Esophagus muscularis mucosa (tissue), 4 donors: ENCODE measurements at regions not wholly inside any gene's neighbourhood (a gene's known extent, or its start where the extent isn't known, plus 50 kb on each side); places are given as distances from the start of the nearest gene placed in this dataset.

ENCODE experiments used
- DNase-seq: peaks from one replicate; pipeline ENCODE4 v3.0.0-alpha.2; 2017; ENCODE audit errors: extremely low spot score
- H3K27ac ChIP-seq, 4 donors: fragments of 200-600 bp; sonication (generic); replicated peaks in 1 of 4; 1 replicate in 3 of 4; 2 replicates in 1 of 4; pipeline ENCODE4 v1.5.1; 2016 to 2019; ENCODE audit warnings: mild to moderate bottlenecking in 1 of 4
- H3K27me3 ChIP-seq, 4 donors: fragments of 200-600 bp; sonication (generic); one replicate each; pipeline versions ENCODE4 v1.5.1 to v1.6.0; 2016 to 2019
- H3K36me3 ChIP-seq, 4 donors: fragments of 200-600 bp; sonication (generic); one replicate each; pipeline ENCODE4 v1.5.1; 2016 to 2019
- H3K4me1 ChIP-seq, 4 donors: fragments of 200-600 bp; sonication (generic); one replicate each; pipeline ENCODE4 v1.5.1; 2016 to 2019
- H3K4me3 ChIP-seq, 4 donors: fragments of 200-600 bp; sonication (generic); 1 replicate in 2 of 4; 2 replicates in 2 of 4; pipeline ENCODE4 v1.5.1; 2016 to 2019; ENCODE audit warnings: mild to moderate bottlenecking in 4 of 4, moderate library complexity in 1 of 4
- H3K9me3 ChIP-seq, 4 donors: fragments of 200-600 bp; sonication (generic); 1 replicate in 3 of 4; 2 replicates in 1 of 4; pipeline ENCODE4 v1.5.1; 2016 to 2019
- CTCF ChIP-seq, 3 experiments: fragments of 200-600 bp in 2 of 3; fragments of 450-650 bp in 1 of 3; sonication (generic) in 2 of 3; IDR thresholded peaks; one replicate each; pipeline ENCODE4 v1.5.1; 2017 to 2019; ENCODE audit warnings: antibody characterized with exemption in 3 of 3, mild to moderate bottlenecking in 2 of 3, moderate library complexity in 1 of 3
- EP300 ChIP-seq: sonication (generic); formaldehyde crosslinking; IDR thresholded peaks from one replicate; pipeline ENCODE4 v1.6.1; 2017; ENCODE audit warnings: antibody characterized with exemption
- POLR2A ChIP-seq: fragments of 450-650 bp; IDR thresholded peaks from one replicate; pipeline ENCODE4 v1.6.1; 2017; ENCODE audit warnings: antibody characterized with exemption, moderate library complexity, mild to moderate bottlenecking, low read depth
- POLR2AphosphoS5 ChIP-seq, 2 donors: sonication (generic); formaldehyde crosslinking; IDR thresholded peaks; one replicate each; pipeline ENCODE4 v1.6.1; 2017; ENCODE audit warnings: antibody characterized with exemption in 2 of 2
- WGBS: methylation state at CpG from one replicate; pipeline ENCODE4 v1.1.5; 2018; 5-methylcytosine and 5-hydroxymethylcytosine counted together
- intact Hi-C: fragments of 100-400 bp; cut with DNase I; formaldehyde crosslinking; loops from one replicate; pipeline ENCODE4 v1.15.1; 2023

GRCh38 chr2:122481244-122481622, 725.8 kb downstream of the TSN start:
- Histone ChIP-seq H3K4me1 (no peaks in the 10 kb centered on the region), H3K27me3 (no peaks in the 10 kb centered on the region), H3K4me3 (no peak overlapping the region), H3K36me3 (no peaks in the 10 kb centered on the region), H3K27ac (no peak overlapping the region), H3K9me3 (no peaks in the 10 kb centered on the region)
- intact Hi-C loops = no loop called here
- DNase-seq = no peak
- TF ChIP-seq EP300 = no peak
- no peak for TF ChIP-seq POLR2A
- TF ChIP-seq CTCF (IDR thresholded peaks at IDR 0.05) = no peak
- WGBS = 84% methylated on average over 2 of the region's 2 CpGs

GRCh38 chr2:122481717-122482116, 726.3 kb downstream of the TSN start:
- TF ChIP-seq POLR2AphosphoS5 (IDR thresholded peaks at IDR 0.05) = no peak
- H3K27ac ChIP-seq = no peak overlapping the region
- intact Hi-C loops = no loop called here
- H3K9me3 ChIP-seq = no peaks in the 10 kb centered on the region
- DNase-seq = no peak
- no peaks in the 10 kb centered on the region for H3K4me1 ChIP-seq
- no peaks in the 10 kb centered on the region for H3K36me3 ChIP-seq
- H3K4me3 ChIP-seq = no peak overlapping the region
- no peaks in the 10 kb centered on the region for H3K27me3 ChIP-seq

- H3K27me3 ChIP-seq = no peaks in the 10 kb centered on the region
- no peak overlapping the region for H3K4me3 ChIP-seq
- no peak overlapping the region for H3K27ac ChIP-seq
- H3K4me1 ChIP-seq = no peaks in the 10 kb centered on the region
- no peaks in the 10 kb centered on the region for H3K9me3 ChIP-seq
- intact Hi-C loops = no loop called here
- TF ChIP-seq POLR2A (no peak), EP300 (no peak), POLR2AphosphoS5 (IDR thresholded peaks at IDR 0.05) (no peak), CTCF (IDR thresholded peaks at IDR 0.05) (no peak)
- no peaks in the 10 kb centered on the region for H3K36me3 ChIP-seq
- 86% methylated on average over 2 of the region's 2 CpGs for WGBS
- DNase-seq = no peak
Measured at GRCh38 chr2:122486086-122486485, 730.6 kb downstream of the TSN start.

- Histone ChIP-seq H3K27ac (no peak overlapping the region), H3K4me1 (no peaks in the 10 kb centered on the region), H3K36me3 (no peaks in the 10 kb centered on the region), H3K9me3 (no peaks in the 10 kb centered on the region), H3K27me3 (no peaks in the 10 kb centered on the region), H3K4me3 (no peak overlapping the region)
- no peak for DNase-seq
- intact Hi-C loops = no loop called here
- WGBS = 39% methylated on average over 3 of the region's 3 CpGs
- TF ChIP-seq POLR2A = no peak
- no peak for TF ChIP-seq CTCF (IDR thresholded peaks at IDR 0.05)
- no peak for TF ChIP-seq POLR2AphosphoS5 (IDR thresholded peaks at IDR 0.05)
- no peak for TF ChIP-seq EP300
Measured at GRCh38 chr2:122486705-122487415, 731.4 kb downstream of the TSN start.

GRCh38 chr2:122491011-122491410, 735.6 kb downstream of the TSN start:
- no peaks in the 10 kb centered on the region for H3K27me3 ChIP-seq
- WGBS = 65% methylated on average over 2 of the region's 2 CpGs
- H3K9me3 ChIP-seq = no peaks in the 10 kb centered on the region
- TF ChIP-seq POLR2A = no peak
- TF ChIP-seq CTCF (IDR thresholded peaks at IDR 0.05) = no peak
- no peak for TF ChIP-seq POLR2AphosphoS5 (IDR thresholded peaks at IDR 0.05)
- TF ChIP-seq EP300 = no peak
- H3K4me3 ChIP-seq = no peak overlapping the region
- H3K36me3 ChIP-seq = no peaks in the 10 kb centered on the region
- intact Hi-C loops = no loop called here
- no peaks in the 10 kb centered on the region for H3K4me1 ChIP-seq
- no peak overlapping the region for H3K27ac ChIP-seq
- DNase-seq = no peak
